HUDEP-2 (cell line): ENCODE measurements at regions not wholly inside any gene's neighbourhood (a gene's known extent, or its start where the extent isn't known, plus 50 kb on each side); places are given as distances from the start of the nearest gene placed in this dataset.

Source experiments
- DNase-seq, 76 experiments: peaks; one replicate each; lab custom pipeline; 2025; ENCODE audit not compliant: unreplicated experiment in 76 of 76; lab: John Stamatoyannopoulos, UW

DNA sequence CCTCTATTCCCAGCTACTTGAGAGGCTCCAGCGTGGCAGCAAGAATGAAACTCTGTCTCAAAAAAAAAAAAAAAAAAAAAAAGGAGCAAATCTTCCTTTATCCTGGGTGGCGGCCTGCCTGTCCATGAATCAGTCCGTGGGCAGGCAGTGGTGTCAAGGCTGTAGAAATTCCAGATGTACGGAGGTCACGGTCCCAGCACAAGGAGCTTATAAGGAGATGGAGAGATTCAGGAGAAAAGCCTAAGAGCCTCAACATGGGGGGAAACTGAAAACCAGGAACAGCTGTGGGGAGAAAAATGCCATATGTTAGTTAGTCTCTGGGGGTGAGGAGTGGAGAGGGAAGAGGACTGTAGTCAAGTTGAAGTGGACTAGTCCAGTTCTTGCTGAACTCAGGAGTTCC lies 130.5 kb upstream of the CRY1 start:
- DNase-seq: no peak

DNA sequence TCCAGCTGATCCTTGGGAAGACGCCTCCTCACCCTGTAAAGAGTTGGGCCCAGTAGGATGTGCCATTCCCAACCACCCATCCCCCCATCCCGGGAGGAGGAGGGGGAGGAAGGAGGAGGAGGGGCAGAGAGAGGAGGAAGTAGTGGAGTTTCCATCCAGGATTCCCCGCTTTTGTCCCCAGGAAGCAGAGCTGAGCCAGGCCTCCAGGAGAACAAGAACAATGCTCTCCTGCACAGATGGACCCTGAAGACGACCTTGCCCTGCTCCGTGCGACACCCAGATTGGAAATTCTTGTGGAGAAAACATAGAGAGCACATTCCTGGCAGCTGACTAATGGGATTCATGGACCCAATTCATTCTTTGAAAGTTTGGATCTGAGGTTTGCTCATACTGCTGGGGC lies 132.3 kb upstream of the CRY1 start:
- DNase-seq: no peak

DNA sequence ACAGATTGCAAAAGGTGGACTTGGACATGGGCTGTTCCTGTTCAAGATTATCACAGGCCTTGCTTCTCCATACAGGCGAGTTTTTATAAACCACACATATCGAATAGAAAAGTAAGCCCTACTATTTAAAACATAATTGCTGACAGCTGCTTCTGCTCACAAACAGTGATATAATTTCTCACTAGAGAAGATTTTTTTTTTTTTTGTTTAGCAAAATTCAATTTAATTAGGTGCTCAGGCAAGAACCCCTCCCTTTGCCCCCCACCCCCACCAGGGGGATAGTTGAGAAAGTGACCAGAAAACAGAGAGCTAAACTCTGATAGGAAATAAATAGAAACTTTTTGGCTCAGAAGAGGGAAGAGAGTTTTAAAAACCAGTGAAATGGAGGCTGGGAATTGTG lies 132.8 kb upstream of the CRY1 start:
- no peak for DNase-seq

DNA sequence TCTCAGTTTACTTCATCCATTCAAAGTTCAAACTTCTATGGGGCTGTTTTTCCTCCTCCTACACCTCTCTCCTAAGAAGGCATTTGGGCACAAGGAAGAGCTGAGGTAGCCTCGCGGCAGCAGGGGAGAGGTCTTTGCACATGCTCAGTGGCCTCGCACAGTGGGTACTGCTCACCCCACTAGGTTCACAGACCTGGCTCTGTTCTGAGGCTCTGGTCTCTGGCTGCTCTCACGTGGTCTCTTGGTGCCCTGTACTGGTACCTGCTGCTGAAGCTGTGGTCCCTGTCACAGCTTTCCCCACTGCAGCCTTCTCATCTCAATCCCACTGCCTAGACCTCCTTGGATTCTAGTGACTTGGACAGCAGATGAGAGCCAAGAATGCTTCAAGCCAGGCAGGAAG lies 134.7 kb upstream of the CRY1 start:
- no peak for DNase-seq

DNA sequence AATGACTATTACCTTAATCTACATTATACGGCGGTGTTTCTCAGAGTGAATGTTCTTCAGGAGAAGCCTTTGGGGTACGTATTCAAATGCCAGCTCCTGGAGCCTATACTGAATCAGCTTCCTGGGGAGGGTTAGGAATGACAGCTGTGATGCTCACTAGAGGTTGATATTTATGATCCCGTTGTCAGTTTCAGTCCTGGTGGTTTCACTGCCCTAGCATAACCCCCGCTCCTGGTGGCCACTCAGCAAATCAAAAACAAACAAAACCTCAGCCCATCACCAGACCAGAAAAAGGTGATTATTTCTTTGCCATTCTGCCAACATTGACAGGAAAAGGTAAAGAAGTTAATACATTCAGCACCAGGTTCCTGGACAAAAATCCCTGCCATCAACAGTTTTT lies 136.5 kb upstream of the CRY1 start:
- no peak for DNase-seq

DNA sequence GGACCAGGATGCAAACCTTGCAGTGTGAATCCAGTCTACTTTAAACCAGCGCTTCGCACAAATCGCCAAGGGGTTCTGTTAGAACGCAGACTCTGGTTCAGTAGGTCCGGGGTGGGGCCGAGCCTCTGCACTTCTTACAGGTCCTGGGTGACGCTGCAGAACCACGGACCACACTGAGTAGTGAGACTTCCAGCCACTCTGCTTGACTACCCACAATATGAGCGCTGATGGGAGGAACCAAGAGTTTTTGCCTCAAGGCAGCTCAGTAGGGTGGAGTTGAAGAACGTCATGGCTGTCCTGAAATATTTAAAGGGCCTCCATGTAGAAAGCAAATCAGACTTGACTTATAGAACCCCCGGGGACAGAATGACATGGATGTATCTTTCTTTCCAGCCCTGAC lies 138.0 kb upstream of the CRY1 start:
- no peak for DNase-seq

DNA sequence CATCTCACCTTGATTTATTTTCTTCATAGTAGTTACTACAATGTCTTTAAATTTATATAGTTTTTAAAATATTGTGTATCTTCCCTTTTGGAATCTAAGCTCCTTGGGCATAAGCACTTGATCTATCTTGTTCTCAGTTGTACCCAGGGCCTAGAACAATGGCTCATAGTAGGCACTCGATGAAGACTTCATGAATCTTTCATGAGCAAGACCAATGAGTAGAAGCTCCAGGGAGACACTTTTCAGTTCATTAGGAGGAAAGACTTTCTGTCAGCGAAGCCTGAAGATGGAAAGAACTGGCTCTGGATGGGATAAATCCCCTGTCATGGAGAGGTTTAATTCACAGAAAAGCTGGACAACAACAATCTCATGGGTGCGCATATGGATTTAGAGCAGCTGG lies 140.2 kb upstream of the CRY1 start:
- DNase-seq: no peak

DNA sequence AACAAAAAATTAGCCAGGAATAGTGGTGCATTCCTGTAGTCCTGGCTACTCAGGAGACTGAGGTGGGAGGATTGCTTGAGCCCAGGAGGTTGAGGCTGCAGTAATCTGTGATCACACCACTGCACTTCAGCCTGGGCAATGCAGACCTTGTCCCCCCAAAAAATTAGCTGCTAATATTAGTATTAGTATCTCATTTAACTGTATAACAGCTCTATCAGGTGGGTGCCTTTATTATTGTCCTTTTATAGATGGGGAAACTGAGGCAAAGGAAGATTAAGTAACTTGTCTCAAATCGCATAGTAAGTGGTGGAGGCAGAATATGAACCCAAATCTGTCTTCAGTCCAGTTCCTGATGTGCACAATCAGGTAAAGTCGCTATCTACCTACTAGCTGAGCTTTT lies 142.3 kb upstream of the CRY1 start:
- no peak for DNase-seq

DNA sequence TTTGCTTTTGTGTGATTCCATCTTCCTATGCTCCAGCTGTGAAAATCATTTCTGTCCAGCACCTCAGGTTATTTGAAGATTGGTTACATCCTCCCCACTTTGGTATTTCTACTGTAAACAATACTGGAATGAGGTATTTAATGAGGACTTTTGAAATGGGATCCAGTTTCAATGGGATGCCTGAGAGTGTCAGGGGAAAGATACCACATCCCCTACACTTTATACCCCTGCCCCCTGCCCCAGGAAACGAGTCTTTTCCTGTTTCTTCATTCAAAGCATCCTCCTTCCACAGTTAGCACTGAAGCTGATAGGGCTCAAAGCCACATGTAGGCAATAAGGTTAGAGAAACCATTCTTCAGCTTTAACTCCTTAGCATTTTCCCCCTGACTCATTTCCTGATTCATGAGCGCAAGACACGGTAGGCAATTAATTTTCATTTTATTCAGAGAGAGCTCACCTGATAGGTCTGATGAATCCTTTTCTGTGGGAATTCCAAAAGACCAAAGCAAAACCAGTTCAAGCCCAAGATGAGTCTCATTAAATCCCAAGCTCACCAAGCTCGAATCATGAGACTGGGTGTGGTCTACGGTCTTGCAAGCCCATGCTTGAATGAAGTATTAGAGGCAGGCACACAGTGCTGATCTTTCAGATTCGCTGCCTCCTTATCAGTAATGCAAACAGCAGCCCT lies 143.6 kb upstream of the CRY1 start:
- no peak for DNase-seq

DNA sequence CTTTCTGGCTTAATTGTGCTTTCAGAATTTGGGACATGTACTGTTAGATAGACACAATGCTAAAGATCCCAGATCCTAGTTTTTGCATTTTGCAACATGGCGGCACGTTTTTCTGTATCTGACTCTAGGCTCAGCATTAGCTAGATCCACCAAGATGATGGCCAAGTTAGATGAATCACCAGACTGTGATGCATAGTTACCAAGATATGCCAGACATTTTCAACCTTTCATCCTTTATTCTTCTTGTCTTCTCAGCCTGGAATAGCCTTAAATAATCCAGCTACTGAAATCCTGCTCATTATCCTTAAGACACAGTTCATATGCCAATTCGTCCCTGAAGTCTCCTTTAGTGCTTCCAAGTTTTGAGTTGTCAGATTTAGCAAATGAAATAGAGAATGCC lies 144.9 kb upstream of the CRY1 start:
- no peak for DNase-seq

DNA sequence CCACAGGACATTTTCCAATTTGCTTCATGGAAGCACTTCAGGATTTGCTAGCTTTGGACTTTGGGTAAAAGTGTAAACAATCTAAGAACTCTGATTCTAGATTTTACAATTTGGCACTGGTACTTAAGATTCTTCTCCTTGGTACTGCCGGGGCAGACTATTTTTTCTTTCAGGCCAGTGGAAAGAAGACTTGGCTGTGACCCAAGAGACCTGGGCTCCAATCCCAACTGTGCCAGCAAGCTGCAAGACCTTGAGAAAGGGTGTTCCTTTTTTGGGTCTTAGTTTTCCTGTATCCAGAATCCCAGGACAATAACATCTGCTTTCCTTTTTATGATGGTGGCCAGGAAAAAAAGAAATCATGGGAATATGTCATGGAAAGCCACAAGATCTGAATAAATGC lies 148.1 kb upstream of the CRY1 start:
- DNase-seq: no peak

DNA sequence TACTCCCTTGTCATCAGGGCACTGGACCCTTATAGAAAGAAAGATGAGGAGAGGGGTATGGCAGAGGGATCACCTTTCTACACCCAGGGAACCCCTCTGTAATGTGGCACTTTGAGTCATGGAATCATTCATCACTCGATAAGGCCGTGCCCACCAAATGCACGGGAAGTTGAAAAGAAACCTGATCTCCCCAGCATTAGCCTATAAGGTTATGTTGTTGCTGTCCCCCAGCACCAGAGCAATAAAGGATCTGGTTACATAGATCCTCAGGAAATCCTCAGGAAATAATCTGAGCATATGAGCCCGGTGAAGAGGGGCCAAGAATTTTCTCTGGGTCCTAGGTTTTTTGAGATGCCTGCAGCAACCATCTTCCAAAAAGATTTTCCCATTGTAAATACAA lies 148.8 kb upstream of the CRY1 start:
- DNase-seq: no peak

DNA sequence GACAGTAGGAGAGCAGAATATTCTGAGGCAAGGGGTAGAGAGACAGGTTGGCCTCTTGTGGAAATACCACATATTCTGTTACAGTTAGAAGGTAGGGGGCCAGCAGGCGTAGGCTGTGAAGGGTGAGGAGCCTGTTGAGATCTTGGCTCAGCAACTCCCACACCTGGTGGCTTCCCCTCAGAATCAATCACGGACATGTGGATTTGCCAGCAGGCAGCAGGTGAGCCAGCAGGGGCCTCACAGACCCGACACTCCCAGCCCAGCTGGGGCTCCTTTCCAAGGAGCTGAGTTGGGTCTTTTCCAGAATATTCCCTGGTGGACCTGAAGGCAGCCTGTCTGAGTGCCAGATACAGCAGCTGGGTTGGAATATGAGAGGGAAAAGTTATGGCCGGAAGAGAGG lies 150.0 kb upstream of the CRY1 start:
- DNase-seq: no peak

DNA sequence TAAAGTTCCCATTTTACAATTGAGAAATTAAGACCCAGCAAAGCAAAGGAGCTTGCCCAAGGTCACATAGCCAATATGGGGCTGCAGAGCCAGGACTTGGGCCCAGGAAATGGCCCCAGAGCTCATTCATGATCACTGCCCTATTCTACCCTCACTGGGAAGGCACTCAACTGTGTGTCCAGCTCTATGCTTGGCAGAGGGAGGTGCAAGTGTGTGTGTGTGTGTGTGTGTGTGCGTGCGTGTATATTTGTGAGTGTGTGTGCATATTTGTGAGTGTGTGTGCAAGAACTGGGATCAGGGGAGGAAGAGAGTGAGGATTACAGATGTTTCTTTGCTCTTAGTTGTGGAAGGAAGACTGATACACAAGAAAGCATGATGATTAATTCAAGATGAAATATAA lies 151.2 kb upstream of the CRY1 start:
- no peak for DNase-seq

DNA sequence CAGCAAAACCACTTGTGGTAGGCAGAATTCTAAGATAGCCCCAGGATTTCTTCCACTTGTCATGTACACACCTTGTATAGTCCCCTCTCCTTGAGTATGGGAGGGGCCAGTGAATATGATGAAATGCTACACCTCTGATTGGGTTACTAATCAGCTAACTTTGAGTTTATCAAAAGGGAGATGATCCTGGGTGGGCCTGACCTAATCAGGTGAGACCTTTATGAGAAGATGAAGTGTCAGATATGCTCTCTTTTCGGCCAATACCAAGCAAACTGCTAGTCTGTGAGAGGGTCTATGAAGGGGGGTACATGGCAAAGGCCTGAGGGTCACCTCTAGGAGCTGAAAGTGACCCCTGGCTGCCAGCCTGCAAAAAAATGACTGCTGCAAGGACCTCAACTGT lies 154.3 kb upstream of the CRY1 start:
- no peak for DNase-seq

DNA sequence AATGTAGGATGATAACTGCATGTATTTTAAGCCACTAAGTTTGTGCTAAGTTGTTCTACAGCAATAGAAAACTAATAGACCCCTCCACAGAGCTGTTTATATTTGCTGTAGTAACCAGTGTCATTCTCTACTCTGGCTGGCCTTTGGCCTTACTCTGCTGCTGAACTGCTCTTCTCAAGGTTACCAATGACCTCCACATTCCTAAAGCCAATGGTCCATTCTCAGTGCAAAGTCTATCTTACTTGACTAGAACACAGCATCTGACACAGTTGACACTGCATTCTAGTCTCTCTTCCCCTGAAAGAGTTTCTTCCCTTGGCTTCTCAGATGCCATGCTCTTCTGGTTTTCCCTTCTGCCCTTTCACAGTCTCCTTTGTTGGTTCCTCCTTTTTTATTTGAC lies 154.8 kb upstream of the CRY1 start:
- DNase-seq: no peak

DNA sequence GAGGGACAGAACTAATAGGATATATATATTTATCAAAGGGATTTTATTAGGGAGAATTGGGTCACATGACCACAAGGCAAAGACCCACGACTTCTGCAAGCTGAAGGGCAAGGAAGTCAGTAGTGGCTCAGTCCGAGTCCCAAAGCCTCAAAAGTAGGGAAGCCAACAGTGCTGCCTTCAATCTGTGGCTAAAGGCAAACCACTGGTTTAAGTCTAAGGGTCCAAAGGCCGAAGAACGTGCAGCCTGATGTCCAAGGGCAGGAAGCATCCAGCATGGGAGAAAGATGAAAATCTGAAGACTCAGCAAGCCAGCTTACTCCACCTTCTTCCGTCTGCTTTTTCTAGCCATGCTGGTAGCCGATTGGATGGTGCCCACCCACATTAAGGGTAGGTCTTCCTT lies 157.9 kb upstream of the CRY1 start:
- DNase-seq: no peak

DNA sequence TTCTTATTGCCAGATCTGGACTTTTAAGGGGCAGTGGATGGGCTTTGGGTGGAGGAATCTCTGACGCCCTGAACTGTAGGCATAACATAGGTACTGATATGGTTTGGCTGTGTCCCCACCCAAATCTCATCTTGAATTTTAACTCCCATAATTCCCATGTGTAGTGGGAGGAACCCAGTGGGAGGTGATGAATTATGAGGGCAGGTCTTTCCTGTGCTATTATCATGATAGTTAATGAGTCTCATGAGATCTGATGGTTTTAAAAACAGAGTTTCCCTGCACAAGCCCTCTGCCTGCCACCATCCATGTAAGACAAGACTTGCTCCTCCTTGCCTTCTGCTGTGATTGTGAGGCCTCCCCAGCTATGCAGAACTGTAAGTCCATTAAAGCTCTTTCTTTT lies 160.0 kb upstream of the CRY1 start:
- no peak for DNase-seq

DNA sequence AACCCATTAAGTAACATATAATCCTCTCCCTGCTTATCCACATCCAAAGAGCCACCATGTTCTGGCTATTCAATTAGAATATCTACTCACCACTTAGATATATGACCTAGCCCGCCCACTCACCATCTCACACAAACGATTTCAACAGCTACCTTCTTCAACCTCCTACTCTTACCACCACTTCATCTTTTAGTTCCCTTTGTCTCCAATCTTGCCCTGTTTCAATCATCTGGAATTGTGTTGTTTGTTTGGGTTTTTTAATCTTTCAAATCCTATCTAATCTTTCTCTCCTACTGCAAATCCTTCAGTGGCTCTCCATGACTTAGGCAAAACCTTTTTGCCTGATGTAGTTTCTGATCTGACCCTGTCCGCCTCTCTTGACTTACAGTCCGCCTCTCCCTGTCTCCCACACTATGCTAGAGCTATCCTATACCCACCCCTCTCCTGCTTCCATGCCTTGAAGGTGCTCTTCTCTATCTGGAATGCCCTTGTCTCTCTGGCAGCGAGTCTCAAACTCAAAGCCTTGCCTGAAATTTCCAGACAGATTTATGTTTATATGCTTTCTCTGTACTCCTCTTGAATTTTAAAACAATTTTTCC lies 161.0 kb upstream of the CRY1 start:
- no peak for DNase-seq

DNA sequence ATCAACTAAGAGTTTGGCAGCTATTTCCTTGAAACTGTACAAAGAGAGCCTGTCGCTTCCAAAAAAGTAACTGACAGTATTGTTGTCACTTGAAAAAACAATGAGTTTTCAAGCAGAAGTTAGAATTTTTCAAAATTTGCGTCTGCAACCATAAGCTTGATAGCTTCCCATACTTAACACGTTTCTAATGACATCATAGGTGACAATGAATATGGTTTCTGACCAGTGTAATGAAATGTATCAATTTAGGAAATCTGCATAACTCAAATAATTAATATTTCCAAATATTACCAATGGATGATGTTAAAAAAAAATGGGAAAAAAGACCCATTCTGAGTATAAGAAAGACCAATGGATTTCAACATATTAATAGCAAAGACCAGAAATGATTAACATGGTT lies 165.4 kb upstream of the CRY1 start:
- no peak for DNase-seq

DNA sequence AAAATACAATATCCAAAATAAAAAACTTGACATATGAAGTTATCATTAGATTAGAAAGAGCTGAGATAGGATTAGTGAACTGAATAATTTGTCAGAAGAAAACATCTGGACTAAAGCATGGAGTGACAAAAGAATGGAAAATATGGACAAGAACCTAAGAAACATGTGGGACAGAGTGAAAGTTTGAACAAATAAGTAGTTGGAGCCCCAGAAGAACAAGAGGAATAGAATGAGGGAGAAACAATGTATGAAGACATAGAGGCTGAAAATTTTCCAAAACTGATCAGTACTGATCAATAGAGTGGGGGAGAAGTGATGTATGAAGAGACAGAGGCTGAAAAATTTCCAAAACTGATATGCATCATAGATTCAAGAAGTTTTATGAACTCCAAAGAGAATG lies 170.6 kb upstream of the CRY1 start:
- no peak for DNase-seq

DNA sequence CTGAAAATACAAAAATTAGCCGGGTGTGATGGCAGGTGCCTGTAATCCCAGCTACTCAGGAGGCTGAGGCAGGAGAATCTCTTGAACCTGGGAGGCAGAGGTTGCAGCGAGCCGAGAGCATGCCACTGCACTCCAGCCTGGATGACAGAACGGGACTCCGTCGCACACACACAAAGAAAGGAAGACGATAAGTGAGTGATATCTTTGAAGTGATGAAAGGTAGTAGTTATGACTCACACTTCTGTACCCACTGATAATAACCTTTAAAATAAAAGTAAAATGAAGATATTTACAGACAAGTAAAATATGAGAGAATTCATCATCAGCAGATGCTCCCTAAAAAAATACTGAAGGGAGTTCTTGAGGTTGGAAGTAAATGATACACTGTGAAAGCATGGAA lies 171.3 kb upstream of the CRY1 start:
- DNase-seq: no peak

DNA sequence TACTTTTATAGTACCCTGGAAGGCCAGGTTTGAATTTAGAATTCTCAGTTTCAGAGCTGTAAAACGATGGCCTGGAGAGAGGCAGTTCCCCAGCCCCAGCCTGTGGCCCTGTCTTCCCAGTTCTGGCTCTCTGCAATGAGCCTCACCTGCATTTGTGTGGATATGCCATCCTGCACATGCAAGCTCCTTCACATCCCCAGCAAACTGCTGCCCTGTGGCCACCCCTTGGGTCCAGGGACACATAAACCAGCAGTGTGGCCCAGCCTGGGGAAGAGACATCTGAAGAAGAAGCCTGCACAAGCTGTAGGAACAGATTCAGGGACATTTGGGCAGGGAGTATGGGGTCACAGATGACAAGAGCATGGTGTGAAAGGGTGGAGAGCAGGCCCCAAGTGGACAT lies 174.3 kb upstream of the CRY1 start:
- DNase-seq: no peak
